Peyer's patch (tissue), 4 donors: ENCODE measurements at regions not wholly inside any gene's neighbourhood (a gene's known extent, or its start where the extent isn't known, plus 50 kb on each side); places are given as distances from the start of the nearest gene placed in this dataset.

Experiments used
- POLR2A ChIP-seq, 2 donors: fragments of 450-650 bp; IDR thresholded peaks; one replicate each; pipeline ENCODE4 v1.5.1; 2017; ENCODE audit warnings: antibody characterized with exemption in 2 of 2, mild to moderate bottlenecking in 2 of 2, moderate library complexity in 2 of 2
- TF ChIP-seq, protein P1 (sequence below), 6 experiments: fragments of 450-650 bp in 4 of 6; fragments of 200-600 bp in 2 of 6; sonication (generic) in 1 of 6; IDR thresholded peaks; one replicate each; pipeline ENCODE4 v1.5.1; 2017 to 2019; ENCODE audit warnings: antibody characterized with exemption in 6 of 6, mild to moderate bottlenecking in 3 of 6, moderate library complexity in 1 of 6

DNA sequence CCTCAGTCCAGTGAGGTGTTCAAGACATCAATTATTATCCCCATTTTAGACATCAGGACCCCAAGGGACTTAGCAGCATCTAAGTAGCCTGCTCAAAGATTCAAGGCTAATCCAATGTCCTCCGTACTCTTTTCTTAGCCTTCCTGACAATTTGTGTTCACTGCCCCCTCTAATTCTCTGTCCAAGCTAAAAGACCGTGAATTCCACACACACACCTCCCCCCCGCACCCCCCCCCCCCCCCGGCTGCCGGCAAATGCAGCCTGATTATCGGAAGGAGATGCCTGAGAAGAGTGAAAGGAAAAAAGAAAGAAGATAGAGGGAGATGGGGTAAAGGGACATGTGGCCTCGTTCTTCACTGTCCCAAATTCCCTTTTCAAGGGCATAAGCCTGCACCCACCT, 58.1 kb upstream of the NLK start:
- TF ChIP-seq, protein P1, sequence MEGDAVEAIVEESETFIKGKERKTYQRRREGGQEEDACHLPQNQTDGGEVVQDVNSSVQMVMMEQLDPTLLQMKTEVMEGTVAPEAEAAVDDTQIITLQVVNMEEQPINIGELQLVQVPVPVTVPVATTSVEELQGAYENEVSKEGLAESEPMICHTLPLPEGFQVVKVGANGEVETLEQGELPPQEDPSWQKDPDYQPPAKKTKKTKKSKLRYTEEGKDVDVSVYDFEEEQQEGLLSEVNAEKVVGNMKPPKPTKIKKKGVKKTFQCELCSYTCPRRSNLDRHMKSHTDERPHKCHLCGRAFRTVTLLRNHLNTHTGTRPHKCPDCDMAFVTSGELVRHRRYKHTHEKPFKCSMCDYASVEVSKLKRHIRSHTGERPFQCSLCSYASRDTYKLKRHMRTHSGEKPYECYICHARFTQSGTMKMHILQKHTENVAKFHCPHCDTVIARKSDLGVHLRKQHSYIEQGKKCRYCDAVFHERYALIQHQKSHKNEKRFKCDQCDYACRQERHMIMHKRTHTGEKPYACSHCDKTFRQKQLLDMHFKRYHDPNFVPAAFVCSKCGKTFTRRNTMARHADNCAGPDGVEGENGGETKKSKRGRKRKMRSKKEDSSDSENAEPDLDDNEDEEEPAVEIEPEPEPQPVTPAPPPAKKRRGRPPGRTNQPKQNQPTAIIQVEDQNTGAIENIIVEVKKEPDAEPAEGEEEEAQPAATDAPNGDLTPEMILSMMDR (IDR thresholded peaks at IDR 0.05): no peak
- TF ChIP-seq POLR2A (IDR thresholded peaks at IDR 0.05): no peak
